Natural killer cell treated with Interleukin-12 subunit alpha and Interleukin-12 subunit beta and Interleukin-15 and Interleukin-18, amount 100 ng/mL, for 72 hours (primary cell): ENCODE measurements at regions not wholly inside any gene's neighbourhood (a gene's known extent, or its start where the extent isn't known, plus 50 kb on each side); places are given as distances from the start of the nearest gene placed in this dataset.

Source experiments
- ATAC-seq, 2 donors: fragments of 150-1000 bp; cut with Tn5 transposase in 1 of 2; sonication (Bioruptor Pico), chemical (Tn5 transposase) in 1 of 2; 2 replicates each; pipeline ENCODE4 v1.10.0; 2021
- DNase-seq: peaks from one replicate; pipeline ENCODE4 v3.0.0; 2022; ENCODE audit warnings: low spot score
- H3K27ac Mint-ChIP-seq, 2 donors: 1 replicate in 1 of 2; 2 replicates in 1 of 2; pipeline ENCODE4 v1.8.0; 2022; ENCODE audit warnings: mixed read lengths in 2 of 2, mild to moderate bottlenecking in 1 of 2, moderate library complexity in 1 of 2
- H3K27me3 Mint-ChIP-seq, 2 donors: 1 replicate in 1 of 2; 2 replicates in 1 of 2; pipeline ENCODE4 v1.8.0; 2022; ENCODE audit warnings: mixed read lengths in 2 of 2
- H3K36me3 Mint-ChIP-seq: one replicate; pipeline ENCODE4 v1.8.0; 2022; ENCODE audit warnings: mixed read lengths
- H3K4me1 Mint-ChIP-seq, 2 donors: 1 replicate in 1 of 2; 2 replicates in 1 of 2; pipeline ENCODE4 v1.8.0; 2022; ENCODE audit warnings: low read depth in 2 of 2, mixed read lengths in 2 of 2, mild to moderate bottlenecking in 1 of 2
- H3K4me3 Mint-ChIP-seq: one replicate; pipeline ENCODE4 v1.8.0; 2022; ENCODE audit warnings: mixed read lengths
- H3K9me3 Mint-ChIP-seq: 2 replicates; pipeline ENCODE4 v1.8.0; 2022; ENCODE audit warnings: mixed read lengths

GRCh38 chr4:159013692-159014091 is 89.2 kb upstream of the RAPGEF2 start:
- H3K4me3 Mint-ChIP-seq, result no peak overlapping the region
- H3K36me3 Mint-ChIP-seq, result no peaks in the 10 kb centered on the region
- H3K9me3 Mint-ChIP-seq, result no peaks in the 10 kb centered on the region
- no peak for DNase-seq
- H3K27me3 Mint-ChIP-seq, result peaks cover 0 to 7% of the 10 kb centered on the region in 2 donors
- no peaks in the 10 kb centered on the region for H3K4me1 Mint-ChIP-seq
- ATAC-seq, result no peak
- H3K27ac Mint-ChIP-seq, result no peak overlapping the region

GRCh38 chr4:159014859-159015258 is 88.0 kb upstream of the RAPGEF2 start:
- Mint-ChIP-seq H3K27me3 (peaks cover 3 to 7% of the 10 kb centered on the region in 2 donors), H3K36me3 (no peaks in the 10 kb centered on the region), H3K9me3 (no peaks in the 10 kb centered on the region), H3K27ac (no peak overlapping the region), H3K4me1 (no peaks in the 10 kb centered on the region), H3K4me3 (no peak overlapping the region)
- no peak for DNase-seq
- ATAC-seq, result no peak

GRCh38 chr4:159015841-159016240 is 87.0 kb upstream of the RAPGEF2 start:
- H3K36me3 Mint-ChIP-seq, result no peaks in the 10 kb centered on the region
- H3K27ac Mint-ChIP-seq, result no peak overlapping the region
- no peaks in the 10 kb centered on the region for H3K9me3 Mint-ChIP-seq
- H3K27me3 Mint-ChIP-seq, result peaks cover 3 to 4% of the 10 kb centered on the region in 2 donors
- ATAC-seq (no peak), DNase-seq (no peak)
- H3K4me1 Mint-ChIP-seq, result no peaks in the 10 kb centered on the region
- H3K4me3 Mint-ChIP-seq, result no peak overlapping the region

- Mint-ChIP-seq H3K4me1 (no peaks in the 10 kb centered on the region), H3K4me3 (no peak overlapping the region), H3K27ac (no peak overlapping the region), H3K9me3 (no peaks in the 10 kb centered on the region), H3K36me3 (no peaks in the 10 kb centered on the region), H3K27me3 (peaks cover 0 to 3% of the 10 kb centered on the region in 2 donors)
- DNase-seq (no peak), ATAC-seq (no peak)
Observed at GRCh38 chr4:159016593-159017024, 86.3 kb upstream of the RAPGEF2 start.

- H3K36me3 Mint-ChIP-seq, result no peaks in the 10 kb centered on the region
- no peak for DNase-seq
- H3K4me1 Mint-ChIP-seq, result no peaks in the 10 kb centered on the region
- no peaks in the 10 kb centered on the region for H3K9me3 Mint-ChIP-seq
- ATAC-seq, result peak in 1 of 2 donors; percentile 32
- H3K4me3 Mint-ChIP-seq, result no peak overlapping the region
- H3K27me3 Mint-ChIP-seq, result peaks cover 0 to 3% of the 10 kb centered on the region in 2 donors
- no peak overlapping the region for H3K27ac Mint-ChIP-seq
Observed at GRCh38 chr4:159017323-159018026, 85.4 kb upstream of the RAPGEF2 start.

- H3K9me3 Mint-ChIP-seq, result no peaks in the 10 kb centered on the region
- no peaks in the 10 kb centered on the region for H3K4me1 Mint-ChIP-seq
- peaks cover 0 to 3% of the 10 kb centered on the region in 2 donors for H3K27me3 Mint-ChIP-seq
- DNase-seq (no peak), ATAC-seq (no peak)
- H3K27ac Mint-ChIP-seq, result no peak overlapping the region
- no peaks in the 10 kb centered on the region for H3K36me3 Mint-ChIP-seq
- no peak overlapping the region for H3K4me3 Mint-ChIP-seq
Observed at GRCh38 chr4:159018062-159018629, 84.7 kb upstream of the RAPGEF2 start.

- H3K36me3 Mint-ChIP-seq, result no peaks in the 10 kb centered on the region
- H3K27me3 Mint-ChIP-seq, result peaks cover 0 to 7% of the 10 kb centered on the region in 2 donors
- DNase-seq, result no peak
- ATAC-seq, result no peak
- no peaks in the 10 kb centered on the region for H3K9me3 Mint-ChIP-seq
- H3K4me1 Mint-ChIP-seq, result no peaks in the 10 kb centered on the region
- no peak overlapping the region for H3K27ac Mint-ChIP-seq
- H3K4me3 Mint-ChIP-seq, result no peak overlapping the region
Observed at GRCh38 chr4:159019356-159019755, 83.5 kb upstream of the RAPGEF2 start.

GRCh38 chr4:159021597-159022385 is 81.1 kb upstream of the RAPGEF2 start:
- Mint-ChIP-seq H3K9me3 (no peaks in the 10 kb centered on the region), H3K4me3 (no peak overlapping the region), H3K27ac (no peak overlapping the region), H3K27me3 (peaks cover 0 to 7% of the 10 kb centered on the region in 2 donors), H3K36me3 (no peaks in the 10 kb centered on the region), H3K4me1 (peaks cover 0 to 2% of the 10 kb centered on the region in 2 donors)
- ATAC-seq, result no peak
- no peak for DNase-seq

GRCh38 chr4:159023741-159024140 is 79.1 kb upstream of the RAPGEF2 start:
- no peak for ATAC-seq

GRCh38 chr4:159024266-159024665 is 78.6 kb upstream of the RAPGEF2 start:
- no peaks in the 10 kb centered on the region for H3K9me3 Mint-ChIP-seq
- H3K4me3 Mint-ChIP-seq, result no peak overlapping the region
- peaks cover 0 to 2% of the 10 kb centered on the region in 2 donors for H3K4me1 Mint-ChIP-seq
- H3K27me3 Mint-ChIP-seq, result peaks cover 0 to 7% of the 10 kb centered on the region in 2 donors
- H3K27ac Mint-ChIP-seq, result no peak overlapping the region
- no peaks in the 10 kb centered on the region for H3K36me3 Mint-ChIP-seq
- ATAC-seq, result no peak
- DNase-seq, result no peak

More at GRCh38 chr4:159023741-159024140, 79.1 kb upstream of the RAPGEF2 start:
- Mint-ChIP-seq H3K9me3 (no peaks in the 10 kb centered on the region), H3K4me1 (peaks cover 0 to 2% of the 10 kb centered on the region in 2 donors), H3K27me3 (peaks cover 0 to 7% of the 10 kb centered on the region in 2 donors), H3K36me3 (no peaks in the 10 kb centered on the region), H3K4me3 (no peak overlapping the region), H3K27ac (no peak overlapping the region)
- DNase-seq, result no peak

- DNase-seq, result no peak
- Mint-ChIP-seq H3K36me3 (no peaks in the 10 kb centered on the region), H3K27me3 (peaks cover 0 to 4% of the 10 kb centered on the region in 2 donors), H3K4me3 (no peak overlapping the region), H3K27ac (no peak overlapping the region), H3K4me1 (peaks cover 0 to 2% of the 10 kb centered on the region in 2 donors), H3K9me3 (no peaks in the 10 kb centered on the region)
- ATAC-seq, result no peak
Observed at GRCh38 chr4:159024828-159025227, 78.1 kb upstream of the RAPGEF2 start.

GRCh38 chr4:159026329-159026728 is 76.5 kb upstream of the RAPGEF2 start:
- H3K4me1 Mint-ChIP-seq, result peaks cover 0 to 2% of the 10 kb centered on the region in 2 donors
- no peaks in the 10 kb centered on the region for H3K9me3 Mint-ChIP-seq
- DNase-seq, result no peak

GRCh38 chr4:159027535-159027934 is 75.3 kb upstream of the RAPGEF2 start:
- peaks cover 0 to 2% of the 10 kb centered on the region in 2 donors for H3K4me1 Mint-ChIP-seq
- peaks cover 7 to 11% of the 10 kb centered on the region in 2 donors for H3K27me3 Mint-ChIP-seq
- H3K27ac Mint-ChIP-seq, result no peak overlapping the region
- DNase-seq, result no peak
- no peaks in the 10 kb centered on the region for H3K9me3 Mint-ChIP-seq
- H3K36me3 Mint-ChIP-seq, result no peaks in the 10 kb centered on the region
- no peak for ATAC-seq
- H3K4me3 Mint-ChIP-seq, result no peak overlapping the region

More at GRCh38 chr4:159026329-159026728, 76.5 kb upstream of the RAPGEF2 start:
- ATAC-seq, result no peak
- no peaks in the 10 kb centered on the region for H3K36me3 Mint-ChIP-seq
- H3K4me3 Mint-ChIP-seq, result no peak overlapping the region
- no peak overlapping the region for H3K27ac Mint-ChIP-seq
- H3K27me3 Mint-ChIP-seq, result peaks cover 5 to 7% of the 10 kb centered on the region in 2 donors

- H3K4me1 Mint-ChIP-seq, result peaks cover 0 to 2% of the 10 kb centered on the region in 2 donors
Observed at GRCh38 chr4:159029481-159029880, 73.4 kb upstream of the RAPGEF2 start.

More at GRCh38 chr4:159029481-159029880, 73.4 kb upstream of the RAPGEF2 start:
- Mint-ChIP-seq H3K4me3 (no peak overlapping the region), H3K27me3 (peaks cover 6 to 22% of the 10 kb centered on the region in 2 donors), H3K27ac (no peak overlapping the region), H3K9me3 (no peaks in the 10 kb centered on the region), H3K36me3 (no peaks in the 10 kb centered on the region)
- no peak for ATAC-seq
- no peak for DNase-seq
